ENCODE measurements at regions not wholly inside any gene's neighbourhood (a gene's known extent, or its start where the extent isn't known, plus 50 kb on each side); places are given as distances from the start of the nearest gene placed in this dataset.

- Histone ChIP-seq H3K4me3 (ENCODE audit: low read length) (no peak overlapping the region), H3K9ac (ENCODE audit: low read depth, low read length) (no peak overlapping the region), H3K4me1 (ENCODE audit: insufficient read depth, low read length) (no peaks in the 10 kb centered on the region), H3K9me3 (ENCODE audit: insufficient read depth, low read depth, low read length) (no peaks in the 10 kb centered on the region), H3K27ac (ENCODE audit: low read length) (no peak overlapping the region), H3K27me3 (ENCODE audit: insufficient read depth, low read length) (no peaks in the 10 kb centered on the region), H3K36me3 (ENCODE audit: insufficient read depth, low read depth, low read length) (no peaks in the 10 kb centered on the region)
Measured at GRCh38 chr4:96194993-96195392, 355.1 kb downstream of the PDHA2 start.

GRCh38 chr4:96205143-96205936 lies 365.4 kb downstream of the PDHA2 start:
- Histone ChIP-seq H3K9ac (ENCODE audit: low read depth, low read length) (no peak overlapping the region), H3K4me3 (ENCODE audit: low read length) (no peak overlapping the region), H3K4me1 (ENCODE audit: insufficient read depth, low read length) (no peaks in the 10 kb centered on the region), H3K27me3 (ENCODE audit: insufficient read depth, low read length) (no peaks in the 10 kb centered on the region), H3K36me3 (ENCODE audit: insufficient read depth, low read depth, low read length) (no peaks in the 10 kb centered on the region), H3K27ac (ENCODE audit: low read length) (no peak overlapping the region), H3K9me3 (ENCODE audit: insufficient read depth, low read depth, low read length) (no peaks in the 10 kb centered on the region)

GRCh38 chr4:96227515-96227914 lies 387.6 kb downstream of the PDHA2 start:
- Histone ChIP-seq H3K9ac (ENCODE audit: low read depth, low read length) (no peak overlapping the region), H3K36me3 (ENCODE audit: insufficient read depth, low read depth, low read length) (no peaks in the 10 kb centered on the region), H3K9me3 (ENCODE audit: insufficient read depth, low read depth, low read length) (peaks cover 5% of the 10 kb centered on the region; the same call in 1 of the 2 replicates), H3K4me3 (ENCODE audit: low read length) (no peak overlapping the region), H3K27me3 (ENCODE audit: insufficient read depth, low read length) (no peaks in the 10 kb centered on the region), H3K4me1 (ENCODE audit: insufficient read depth, low read length) (peaks cover 3% of the 10 kb centered on the region; the same call in 1 of the 2 replicates), H3K27ac (ENCODE audit: low read length) (no peak overlapping the region)

- Histone ChIP-seq H3K27me3 (ENCODE audit: insufficient read depth, low read length) (no peaks in the 10 kb centered on the region), H3K9me3 (ENCODE audit: insufficient read depth, low read depth, low read length) (peaks cover 5% of the 10 kb centered on the region; the same call in 1 of the 2 replicates), H3K4me1 (ENCODE audit: insufficient read depth, low read length) (peaks cover 3% of the 10 kb centered on the region; the same call in 1 of the 2 replicates), H3K36me3 (ENCODE audit: insufficient read depth, low read depth, low read length) (no peaks in the 10 kb centered on the region), H3K27ac (ENCODE audit: low read length) (no peak overlapping the region), H3K4me3 (ENCODE audit: low read length) (no peak overlapping the region), H3K9ac (ENCODE audit: low read depth, low read length) (no peak overlapping the region)
Measured at GRCh38 chr4:96228463-96228862, 388.6 kb downstream of the PDHA2 start.

- H3K9me3 ChIP-seq (ENCODE audit: insufficient read depth, low read depth, low read length), result peaks cover 14% of the 10 kb centered on the region
- H3K4me3 ChIP-seq (ENCODE audit: low read length), result no peak overlapping the region
- no peak overlapping the region for H3K27ac ChIP-seq (ENCODE audit: low read length)
- H3K27me3 ChIP-seq (ENCODE audit: insufficient read depth, low read length), result no peaks in the 10 kb centered on the region
- H3K9ac ChIP-seq (ENCODE audit: low read depth, low read length), result no peak overlapping the region
- no peaks in the 10 kb centered on the region for H3K4me1 ChIP-seq (ENCODE audit: insufficient read depth, low read length)
- no peaks in the 10 kb centered on the region for H3K36me3 ChIP-seq (ENCODE audit: insufficient read depth, low read depth, low read length)
Measured at GRCh38 chr4:96240041-96240440, 400.1 kb downstream of the PDHA2 start.

- Histone ChIP-seq H3K4me1 (ENCODE audit: insufficient read depth, low read length) (no peaks in the 10 kb centered on the region), H3K36me3 (ENCODE audit: insufficient read depth, low read depth, low read length) (no peaks in the 10 kb centered on the region), H3K27ac (ENCODE audit: low read length) (no peak overlapping the region), H3K27me3 (ENCODE audit: insufficient read depth, low read length) (no peaks in the 10 kb centered on the region), H3K9me3 (ENCODE audit: insufficient read depth, low read depth, low read length) (peaks cover 9% of the 10 kb centered on the region), H3K9ac (ENCODE audit: low read depth, low read length) (no peak overlapping the region), H3K4me3 (ENCODE audit: low read length) (no peak overlapping the region)
Measured at GRCh38 chr4:96241819-96242218, 401.9 kb downstream of the PDHA2 start.

- Histone ChIP-seq H3K4me1 (ENCODE audit: insufficient read depth, low read length) (no peaks in the 10 kb centered on the region), H3K4me3 (ENCODE audit: low read length) (no peak overlapping the region), H3K9ac (ENCODE audit: low read depth, low read length) (no peak overlapping the region), H3K9me3 (ENCODE audit: insufficient read depth, low read depth, low read length) (peaks cover 2% of the 10 kb centered on the region), H3K36me3 (ENCODE audit: insufficient read depth, low read depth, low read length) (no peaks in the 10 kb centered on the region), H3K27me3 (ENCODE audit: insufficient read depth, low read length) (no peaks in the 10 kb centered on the region), H3K27ac (ENCODE audit: low read length) (no peak overlapping the region)
Measured at GRCh38 chr4:96247096-96247495, 407.2 kb downstream of the PDHA2 start.

GRCh38 chr4:96248225-96248624 lies 408.3 kb downstream of the PDHA2 start:
- Histone ChIP-seq H3K9ac (ENCODE audit: low read depth, low read length) (no peak overlapping the region), H3K9me3 (ENCODE audit: insufficient read depth, low read depth, low read length) (peaks cover 7% of the 10 kb centered on the region), H3K4me1 (ENCODE audit: insufficient read depth, low read length) (no peaks in the 10 kb centered on the region), H3K4me3 (ENCODE audit: low read length) (no peak overlapping the region), H3K27ac (ENCODE audit: low read length) (no peak overlapping the region), H3K27me3 (ENCODE audit: insufficient read depth, low read length) (no peaks in the 10 kb centered on the region), H3K36me3 (ENCODE audit: insufficient read depth, low read depth, low read length) (no peaks in the 10 kb centered on the region)

- H3K4me3 ChIP-seq (ENCODE audit: low read length), result no peak overlapping the region
Measured at GRCh38 chr4:96260064-96260682, 420.3 kb downstream of the PDHA2 start.

GRCh38 chr4:96262057-96262456 lies 422.2 kb downstream of the PDHA2 start:
- Histone ChIP-seq H3K4me1 (ENCODE audit: insufficient read depth, low read length) (peaks cover 16% of the 10 kb centered on the region; the same call in 1 of the 2 replicates), H3K9ac (ENCODE audit: low read depth, low read length) (no peak overlapping the region), H3K9me3 (ENCODE audit: insufficient read depth, low read depth, low read length) (peaks cover 8% of the 10 kb centered on the region; the same call in 1 of the 2 replicates), H3K27me3 (ENCODE audit: insufficient read depth, low read length) (no peaks in the 10 kb centered on the region), H3K27ac (ENCODE audit: low read length) (no peak overlapping the region), H3K4me3 (ENCODE audit: low read length) (no peak overlapping the region), H3K36me3 (ENCODE audit: insufficient read depth, low read depth, low read length) (no peaks in the 10 kb centered on the region)

More at GRCh38 chr4:96260064-96260682, 420.3 kb downstream of the PDHA2 start:
- Histone ChIP-seq H3K9me3 (ENCODE audit: insufficient read depth, low read depth, low read length) (no peaks in the 10 kb centered on the region), H3K27me3 (ENCODE audit: insufficient read depth, low read length) (no peaks in the 10 kb centered on the region), H3K27ac (ENCODE audit: low read length) (no peak overlapping the region), H3K36me3 (ENCODE audit: insufficient read depth, low read depth, low read length) (no peaks in the 10 kb centered on the region), H3K4me1 (ENCODE audit: insufficient read depth, low read length) (peaks cover 16% of the 10 kb centered on the region; the same call in 1 of the 2 replicates), H3K9ac (ENCODE audit: low read depth, low read length) (no peak overlapping the region)

GRCh38 chr4:96263291-96263690 lies 423.4 kb downstream of the PDHA2 start:
- H3K9ac ChIP-seq (ENCODE audit: low read depth, low read length), result no peak overlapping the region
- no peak overlapping the region for H3K4me3 ChIP-seq (ENCODE audit: low read length)
- H3K27me3 ChIP-seq (ENCODE audit: insufficient read depth, low read length), result no peaks in the 10 kb centered on the region
- no peak overlapping the region for H3K27ac ChIP-seq (ENCODE audit: low read length)
- no peaks in the 10 kb centered on the region for H3K36me3 ChIP-seq (ENCODE audit: insufficient read depth, low read depth, low read length)
- peaks cover 12% of the 10 kb centered on the region for H3K9me3 ChIP-seq (ENCODE audit: insufficient read depth, low read depth, low read length)
- H3K4me1 ChIP-seq (ENCODE audit: insufficient read depth, low read length), result peaks cover 16% of the 10 kb centered on the region; the same call in 1 of the 2 replicates

- Histone ChIP-seq H3K27ac (ENCODE audit: low read length) (no peak overlapping the region), H3K9ac (ENCODE audit: low read depth, low read length) (no peak overlapping the region), H3K36me3 (ENCODE audit: insufficient read depth, low read depth, low read length) (no peaks in the 10 kb centered on the region), H3K4me1 (ENCODE audit: insufficient read depth, low read length) (peaks cover 16% of the 10 kb centered on the region; the same call in 1 of the 2 replicates), H3K4me3 (ENCODE audit: low read length) (no peak overlapping the region), H3K27me3 (ENCODE audit: insufficient read depth, low read length) (no peaks in the 10 kb centered on the region), H3K9me3 (ENCODE audit: insufficient read depth, low read depth, low read length) (peaks cover 12% of the 10 kb centered on the region)
Measured at GRCh38 chr4:96264941-96265463, 425.1 kb downstream of the PDHA2 start.
